Activated CD4-positive, alpha-beta memory T cell treated with anti-CD3 and anti-CD28 coated beads for 36 hours (primary cell): ENCODE measurements at regions not wholly inside any gene's neighbourhood (a gene's known extent, or its start where the extent isn't known, plus 50 kb on each side); places are given as distances from the start of the nearest gene placed in this dataset.

Source experiments
- CTCF ChIA-PET: fragments of 350-600 bp; sonication (Branson Sonifier 250); formaldehyde crosslinking; loops from one replicate; lab custom pipeline; 2021; ENCODE audit warnings: antibody characterized with exemption, inconsistent platforms; lab: Charles Lee
- POLR2A ChIA-PET: fragments of 350-600 bp; sonication (Branson Sonifier 250); formaldehyde crosslinking; loops from one replicate; lab custom pipeline; 2021; ENCODE audit warnings: antibody characterized with exemption; lab: Charles Lee
- DNase-seq: peaks from one replicate; pipeline ENCODE4 v3.0.0-alpha.2; 2020
- H3K27ac Mint-ChIP-seq: one replicate; pipeline ENCODE4 v1.8.0; 2021; ENCODE audit warnings: mixed read lengths
- H3K27me3 Mint-ChIP-seq: one replicate; pipeline ENCODE4 v1.8.0; 2021; ENCODE audit warnings: mixed read lengths
- H3K36me3 Mint-ChIP-seq: one replicate; pipeline ENCODE4 v1.8.0; 2021; ENCODE audit warnings: mixed read lengths
- H3K4me1 Mint-ChIP-seq: one replicate; pipeline ENCODE4 v1.8.0; 2021; ENCODE audit warnings: low read depth, mixed read lengths
- H3K4me3 Mint-ChIP-seq: one replicate; pipeline ENCODE4 v1.8.0; 2021; ENCODE audit warnings: mild to moderate bottlenecking, mixed read lengths
- H3K9me3 Mint-ChIP-seq: one replicate; pipeline ENCODE4 v1.8.0; 2021; ENCODE audit warnings: mixed read lengths
- intact Hi-C: fragments of 100-400 bp; cut with micrococcal nuclease; formaldehyde crosslinking; loops from one replicate; pipeline ENCODE4 v1.15.1; 2023

- H3K27ac Mint-ChIP-seq: no peak overlapping the region
- POLR2A ChIA-PET: no interaction called here
- intact Hi-C loops: no loop called here
- no peak for DNase-seq
- CTCF ChIA-PET: interaction anchor here (0.9 to 1.5 kb wide), 3 partner anchors 211 to 636 kb away, joined by 3 to 4 read pairs (median 4); partner anchors contain the start of gene PHLDA1
- H3K9me3 Mint-ChIP-seq: no peaks in the 10 kb centered on the region
- H3K36me3 Mint-ChIP-seq: no peaks in the 10 kb centered on the region
- H3K4me3 Mint-ChIP-seq: no peak overlapping the region
- peaks cover 5% of the 10 kb centered on the region for H3K27me3 Mint-ChIP-seq
- peaks cover 8% of the 10 kb centered on the region for H3K4me1 Mint-ChIP-seq
These were observed 211.5 kb downstream of the PHLDA1 start for GRCh38 chr12:75820071-75820470.

DNA sequence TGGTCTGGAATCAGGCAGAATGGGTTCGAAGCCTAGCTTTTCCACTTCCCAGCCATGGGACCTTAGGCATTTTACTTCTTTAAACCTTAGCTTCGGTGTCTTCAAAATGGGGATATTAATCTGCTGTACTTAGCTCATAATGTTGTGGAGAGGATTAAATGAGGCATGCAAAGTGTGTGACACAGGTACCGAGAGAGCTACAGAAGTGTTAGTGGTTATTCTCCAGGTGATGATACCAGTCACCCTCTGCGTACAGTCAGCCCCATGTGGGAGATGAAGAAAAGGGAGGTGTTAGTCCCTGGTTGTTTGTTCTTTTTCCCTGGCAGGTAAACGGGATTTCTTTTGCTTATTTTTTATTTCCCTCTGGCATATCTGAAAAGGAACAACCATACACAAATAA, 212.1 kb downstream of the PHLDA1 start:
- intact Hi-C loops: no loop called here
- Mint-ChIP-seq H3K27me3 (peaks cover 5% of the 10 kb centered on the region), H3K9me3 (no peaks in the 10 kb centered on the region), H3K27ac (no peak overlapping the region), H3K36me3 (no peaks in the 10 kb centered on the region), H3K4me1 (peaks cover 12% of the 10 kb centered on the region), H3K4me3 (no peak overlapping the region)
- POLR2A ChIA-PET: no interaction called here
- CTCF ChIA-PET: interaction anchor here (1.2 kb wide), 1 partner anchor 212 kb away, joined by 4 read pairs; the partner anchor contains the start of gene PHLDA1
- no peak for DNase-seq

GRCh38 chr12:75818863-75819262, 212.7 kb downstream of the PHLDA1 start:
- no peak for DNase-seq
- Mint-ChIP-seq H3K27ac (no peak overlapping the region), H3K4me1 (peaks cover 12% of the 10 kb centered on the region), H3K27me3 (peaks cover 2% of the 10 kb centered on the region), H3K36me3 (no peaks in the 10 kb centered on the region), H3K9me3 (no peaks in the 10 kb centered on the region), H3K4me3 (no peak overlapping the region)
- ChIA-PET POLR2A (no interaction called here), CTCF (interaction anchor here (1.2 kb wide), 1 partner anchor 213 kb away, joined by 4 read pairs; the partner anchor contains the start of gene PHLDA1)
- intact Hi-C loops: no loop called here

DNA sequence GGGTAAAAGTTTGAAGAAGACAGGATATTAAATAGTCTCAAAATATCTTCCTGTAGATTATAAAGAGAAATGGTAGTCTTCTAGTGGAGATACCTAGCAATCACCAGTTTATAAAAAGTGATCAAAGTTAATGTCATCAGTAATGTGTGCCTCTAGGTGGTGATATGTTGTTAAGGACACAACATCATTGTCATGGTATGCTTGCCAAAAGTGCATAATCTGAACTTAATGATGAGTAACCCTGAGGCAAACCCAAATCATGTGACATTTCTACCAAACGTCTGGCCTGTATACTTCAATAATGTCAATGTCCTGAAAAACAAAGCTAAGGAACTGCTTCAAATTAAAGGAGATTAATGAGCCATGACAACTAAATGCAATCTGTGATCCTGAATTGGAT, 214.7 kb downstream of the PHLDA1 start:
- Mint-ChIP-seq H3K9me3 (no peaks in the 10 kb centered on the region), H3K4me1 (peaks cover 21% of the 10 kb centered on the region), H3K4me3 (no peak overlapping the region), H3K36me3 (no peaks in the 10 kb centered on the region), H3K27ac (no peak overlapping the region), H3K27me3 (peaks cover under 1% of the 10 kb centered on the region)
- DNase-seq: no peak
- ChIA-PET POLR2A (interaction anchor here (1.0 to 1.3 kb wide), 2 partner anchors 13 to 289 kb away, joined by 3 read pairs; no protein-coding TSS in a partner anchor), CTCF (interaction anchor here (0.6 to 3.7 kb wide), 18 partner anchors 12 to 312 kb away, joined by 3 to 21 read pairs (median 4); partner anchors contain the start of gene PHLDA1)
- intact Hi-C loops: loop anchor here (1.0 kb wide), 1 partner anchor 214 kb away; the partner anchor contains the start of gene PHLDA1

DNA sequence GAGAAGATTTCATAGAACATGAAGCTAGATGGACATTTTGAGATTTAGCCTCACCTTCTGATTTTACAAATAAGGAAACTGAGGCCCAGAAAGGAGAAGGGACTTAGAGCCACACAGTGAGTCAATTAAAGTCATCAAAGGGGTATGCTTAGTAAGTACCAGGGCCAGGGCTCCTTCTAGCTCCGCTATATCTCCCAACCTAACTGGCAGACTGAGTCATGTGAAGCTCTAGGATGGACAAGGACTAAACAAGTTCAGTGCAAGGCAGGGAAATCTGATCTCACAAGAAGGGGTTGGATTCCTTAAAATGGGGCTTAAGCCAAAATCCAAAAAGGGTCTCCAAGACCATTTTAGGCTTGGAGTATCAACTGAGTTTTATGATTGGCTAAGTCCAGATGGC, 215.8 kb downstream of the PHLDA1 start:
- DNase-seq: no peak
- Mint-ChIP-seq H3K9me3 (no peaks in the 10 kb centered on the region), H3K27me3 (no peaks in the 10 kb centered on the region), H3K27ac (no peak overlapping the region), H3K36me3 (no peaks in the 10 kb centered on the region), H3K4me1 (peaks cover 22% of the 10 kb centered on the region), H3K4me3 (no peak overlapping the region)
- CTCF ChIA-PET: interaction anchor here (1.0 to 3.7 kb wide), 8 partner anchors 11 to 289 kb away, joined by 3 to 21 read pairs (median 4); partner anchors contain the start of gene PHLDA1
- POLR2A ChIA-PET: interaction anchor here (1.3 kb wide), 1 partner anchor 288 kb away, joined by 3 read pairs; no protein-coding TSS in a partner anchor
- intact Hi-C loops: loop anchor here (2.0 kb wide), 1 partner anchor 289 kb away; no protein-coding TSS in a partner anchor

DNA sequence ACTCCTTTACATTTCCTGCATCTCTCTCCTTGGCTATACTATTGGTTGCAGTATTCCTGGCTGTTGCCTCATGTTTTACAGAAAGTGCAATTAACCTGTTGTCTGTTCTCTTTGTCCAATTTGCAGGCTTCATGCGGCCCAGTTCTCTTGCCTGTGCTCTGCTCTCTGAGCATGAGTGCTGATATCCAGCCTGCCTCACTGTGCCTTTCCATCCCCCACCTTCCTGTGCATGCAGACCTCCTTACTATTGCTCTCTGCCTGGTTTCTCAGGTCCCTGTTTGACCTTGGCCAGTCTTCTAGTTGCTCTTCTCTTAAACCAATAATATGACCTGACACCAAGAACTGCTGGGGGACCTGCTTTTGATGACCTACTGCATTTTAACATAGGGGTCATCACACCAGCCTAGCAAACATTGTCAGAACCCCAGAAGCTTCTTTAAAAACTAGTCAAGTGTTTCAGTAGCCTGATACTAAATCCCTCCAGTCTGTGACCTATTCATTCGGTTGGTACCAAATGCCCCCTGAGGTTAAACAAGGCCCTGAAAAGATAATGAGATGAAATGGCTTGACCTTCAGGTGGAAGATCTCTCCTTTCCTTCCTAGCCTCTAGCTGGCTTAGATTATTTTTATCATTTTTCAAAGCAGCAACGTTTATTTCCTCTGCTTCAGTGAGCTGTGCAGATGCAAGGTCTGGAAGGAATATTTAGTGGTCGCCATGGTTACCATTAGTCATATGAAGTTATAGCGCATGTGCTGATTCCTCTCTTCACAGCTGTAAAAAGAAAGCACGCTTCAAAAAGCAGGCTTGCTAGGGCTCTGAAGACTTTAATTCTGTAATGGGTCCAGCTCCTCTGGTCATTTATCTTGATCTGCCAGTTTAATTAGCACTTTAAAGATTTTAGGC, 216.5 kb downstream of the PHLDA1 start:
- no peaks in the 10 kb centered on the region for H3K36me3 Mint-ChIP-seq
- H3K4me1 Mint-ChIP-seq: peaks cover 22% of the 10 kb centered on the region
- intact Hi-C loops: loop anchor here (2.0 to 5.0 kb wide), 2 partner anchors 122 to 288 kb away; no protein-coding TSS in a partner anchor
- ChIA-PET CTCF (interaction anchor here (1.2 to 3.7 kb wide), 7 partner anchors 10 to 288 kb away, joined by 3 to 21 read pairs (median 5); partner anchors contain the start of gene PHLDA1), POLR2A (interaction anchor here (1.0 to 1.3 kb wide), 2 partner anchors 218 to 288 kb away, joined by 3 read pairs; no protein-coding TSS in a partner anchor)
- no peaks in the 10 kb centered on the region for H3K27me3 Mint-ChIP-seq
- no peak for DNase-seq
- no peak overlapping the region for H3K27ac Mint-ChIP-seq
- no peak overlapping the region for H3K4me3 Mint-ChIP-seq
- no peaks in the 10 kb centered on the region for H3K9me3 Mint-ChIP-seq

GRCh38 chr12:75813072-75813471, 218.5 kb downstream of the PHLDA1 start:
- Mint-ChIP-seq H3K4me1 (peaks cover 22% of the 10 kb centered on the region), H3K27me3 (no peaks in the 10 kb centered on the region), H3K4me3 (no peak overlapping the region), H3K36me3 (no peaks in the 10 kb centered on the region), H3K9me3 (peaks cover 8% of the 10 kb centered on the region), H3K27ac (no peak overlapping the region)
- ChIA-PET POLR2A (interaction anchor here (1.0 kb wide), 1 partner anchor 219 kb away, joined by 3 read pairs; the partner anchor contains the start of gene PHLDA1), CTCF (no interaction called here)
- no peak for DNase-seq
- intact Hi-C loops: loop anchor here (5.0 kb wide), 1 partner anchor 124 kb away; no protein-coding TSS in a partner anchor

- Mint-ChIP-seq H3K27ac (no peak overlapping the region), H3K9me3 (peaks cover 8% of the 10 kb centered on the region), H3K36me3 (no peaks in the 10 kb centered on the region), H3K4me1 (peaks cover 22% of the 10 kb centered on the region), H3K4me3 (no peak overlapping the region), H3K27me3 (no peaks in the 10 kb centered on the region)
- ChIA-PET CTCF (no interaction called here), POLR2A (no interaction called here)
- no peak for DNase-seq
- intact Hi-C loops: loop anchor here (5.0 kb wide), 1 partner anchor 125 kb away; no protein-coding TSS in a partner anchor
These were observed 219.1 kb downstream of the PHLDA1 start for GRCh38 chr12:75812271-75813018.

- intact Hi-C loops: loop anchor here (5.0 kb wide), 1 partner anchor 128 kb away; no protein-coding TSS in a partner anchor
- no peaks in the 10 kb centered on the region for H3K27me3 Mint-ChIP-seq
- POLR2A ChIA-PET: no interaction called here
- no peaks in the 10 kb centered on the region for H3K36me3 Mint-ChIP-seq
- peaks cover 8% of the 10 kb centered on the region for H3K9me3 Mint-ChIP-seq
- H3K27ac Mint-ChIP-seq: no peak overlapping the region
- H3K4me1 Mint-ChIP-seq: peaks cover 10% of the 10 kb centered on the region
- H3K4me3 Mint-ChIP-seq: no peak overlapping the region
- CTCF ChIA-PET: no interaction called here
- DNase-seq: no peak
These were observed 221.8 kb downstream of the PHLDA1 start for GRCh38 chr12:75809746-75810145.

GRCh38 chr12:75807494-75807893, 224.1 kb downstream of the PHLDA1 start:
- no peak overlapping the region for H3K27ac Mint-ChIP-seq
- no peak overlapping the region for H3K4me3 Mint-ChIP-seq
- ChIA-PET CTCF (no interaction called here), POLR2A (no interaction called here)
- intact Hi-C loops: no loop called here
- H3K4me1 Mint-ChIP-seq: peaks cover 7% of the 10 kb centered on the region
- no peak for DNase-seq
- no peaks in the 10 kb centered on the region for H3K36me3 Mint-ChIP-seq
- H3K27me3 Mint-ChIP-seq: no peaks in the 10 kb centered on the region
- peaks cover 8% of the 10 kb centered on the region for H3K9me3 Mint-ChIP-seq

DNA sequence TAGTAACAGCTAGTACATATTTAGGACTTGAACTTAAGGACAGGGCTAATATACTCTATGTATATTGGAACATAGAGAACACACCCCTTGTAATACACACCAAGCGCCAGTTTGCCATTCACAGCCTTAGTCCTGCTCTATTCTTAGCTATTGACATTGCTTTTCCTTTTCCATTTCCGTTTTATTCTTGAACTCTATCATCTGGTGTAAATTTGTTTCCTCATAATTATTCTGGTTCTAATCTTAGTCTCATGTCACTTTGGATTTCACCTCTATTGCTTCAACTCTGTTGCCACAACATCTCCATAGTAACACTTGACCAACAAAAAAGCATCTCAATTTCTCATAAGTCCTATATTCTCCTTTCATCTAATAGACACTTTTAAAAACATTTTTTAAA, 225.7 kb downstream of the PHLDA1 start:
- Mint-ChIP-seq H3K27ac (no peak overlapping the region), H3K4me3 (no peak overlapping the region), H3K4me1 (no peaks in the 10 kb centered on the region), H3K9me3 (peaks cover 8% of the 10 kb centered on the region), H3K36me3 (no peaks in the 10 kb centered on the region), H3K27me3 (no peaks in the 10 kb centered on the region)
- POLR2A ChIA-PET: interaction anchor here (0.6 to 1.0 kb wide), 2 partner anchors 225 to 551 kb away, joined by 3 to 4 read pairs; no protein-coding TSS in a partner anchor
- intact Hi-C loops: no loop called here
- CTCF ChIA-PET: interaction anchor here (0.7 kb wide), 1 partner anchor 231 kb away, joined by 3 read pairs; no protein-coding TSS in a partner anchor
- DNase-seq: no peak
